H1 (cell line): ENCODE measurements at regions not wholly inside any gene's neighbourhood (a gene's known extent, or its start where the extent isn't known, plus 50 kb on each side); places are given as distances from the start of the nearest gene placed in this dataset.

ENCODE experiments used
- TAF7 ChIP-seq: optimal IDR thresholded peaks from 2 replicates; pipeline ENCODE3; 2011; ENCODE audit warnings: low read depth, mild to moderate bottlenecking, inconsistent platforms, low read length, moderate library complexity, borderline replicate concordance

DNA sequence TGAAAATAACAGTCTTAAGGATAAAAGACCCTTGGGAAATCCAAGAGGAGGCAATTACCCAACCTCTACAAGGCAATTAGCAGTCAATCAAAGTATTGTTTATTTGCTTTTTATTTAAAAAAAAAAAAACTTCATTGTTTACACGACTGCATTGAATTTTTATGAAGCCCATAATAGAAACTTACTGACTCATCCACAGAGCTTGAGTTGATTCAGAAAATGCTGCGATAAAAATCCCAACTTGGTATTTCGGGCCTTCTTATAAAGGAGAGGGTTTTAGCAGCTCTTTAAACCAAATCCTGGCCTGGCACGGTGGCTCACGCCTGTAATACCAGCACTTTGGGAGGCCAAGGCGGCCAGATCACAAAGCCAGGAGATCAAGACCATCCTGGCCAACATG lies 69.2 kb upstream of the PALS2 start (continued):
- no peak for TF ChIP-seq TAF7
